Femur (tissue), 1 donor: ENCODE measurements at regions not wholly inside any gene's neighbourhood (a gene's known extent, or its start where the extent isn't known, plus 50 kb on each side); places are given as distances from the start of the nearest gene placed in this dataset.
A peak's percentile ranks its signal among the peaks of the same experiment; 100 is the strongest.

Source experiments
- DNase-seq: peaks from one replicate; pipeline ENCODE4 v3.0.0-alpha.2; 2017

GRCh38 chr2:126831234-126832005, 67.3 kb upstream of the TEX51 start:
- DNase-seq: no peak

GRCh38 chr2:126832014-126832413, 66.7 kb upstream of the TEX51 start:
- DNase-seq: no peak

- no peak for DNase-seq
These were observed 65.9 kb upstream of the TEX51 start for GRCh38 chr2:126832757-126833156.

- DNase-seq: no peak
These were observed 64.6 kb upstream of the TEX51 start for GRCh38 chr2:126834006-126834659.

- no peak for DNase-seq
These were observed 63.4 kb upstream of the TEX51 start for GRCh38 chr2:126835261-126835660.

GRCh38 chr2:126835831-126836230, 62.9 kb upstream of the TEX51 start:
- DNase-seq: no peak

- no peak for DNase-seq
These were observed 61.7 kb upstream of the TEX51 start for GRCh38 chr2:126836761-126837679.

- DNase-seq: peak; percentile 60
These were observed 60.5 kb upstream of the TEX51 start for GRCh38 chr2:126837966-126838715.

GRCh38 chr2:126838716-126838985, 60.0 kb upstream of the TEX51 start:
- no peak for DNase-seq

GRCh38 chr2:126839796-126840195, 58.9 kb upstream of the TEX51 start:
- DNase-seq: no peak

GRCh38 chr2:126843081-126843480, 55.6 kb upstream of the TEX51 start:
- DNase-seq: no peak

GRCh38 chr2:126846241-126846640, 52.4 kb upstream of the TEX51 start:
- DNase-seq: no peak
